Activated T-cell treated with anti-CD3 and anti-CD28 coated beads, Interleukin-2, amount 50 U/mL, for 4 hours (primary cell): ENCODE measurements at regions not wholly inside any gene's neighbourhood (a gene's known extent, or its start where the extent isn't known, plus 50 kb on each side); places are given as distances from the start of the nearest gene placed in this dataset.

Experiments used
- ATAC-seq, 2 donors: fragments of 200-7000 bp; cut with Tn5 transposase; one replicate each; pipeline ENCODE4 v1.10.0; 2021
- DNase-seq: peaks from one replicate; pipeline ENCODE4 v3.0.0-alpha.2; 2020
- H3K27me3 Mint-ChIP-seq: one replicate; pipeline ENCODE4 v1.8.0; 2021; ENCODE audit warnings: low read depth, mixed read lengths
- H3K36me3 Mint-ChIP-seq: one replicate; pipeline ENCODE4 v1.8.0; 2022; ENCODE audit warnings: mixed read lengths; ENCODE audit not compliant: insufficient read depth
- H3K4me1 Mint-ChIP-seq: one replicate; pipeline ENCODE4 v1.8.0; 2021; ENCODE audit warnings: low read depth, mixed read lengths
- H3K4me3 Mint-ChIP-seq: one replicate; pipeline ENCODE4 v1.8.0; 2021; ENCODE audit warnings: mild to moderate bottlenecking, moderate library complexity, mixed read lengths
- H3K9me3 Mint-ChIP-seq: one replicate; pipeline ENCODE4 v1.8.0; 2021; ENCODE audit warnings: mixed read lengths

- no peaks in the 10 kb centered on the region for H3K27me3 Mint-ChIP-seq
- no peak for DNase-seq
- no peaks in the 10 kb centered on the region for H3K9me3 Mint-ChIP-seq
- no peaks in the 10 kb centered on the region for H3K4me1 Mint-ChIP-seq
- no peaks in the 10 kb centered on the region for H3K36me3 Mint-ChIP-seq
- no peak for ATAC-seq
- no peak overlapping the region for H3K4me3 Mint-ChIP-seq
These were observed 190.9 kb upstream of the FOXA2 start for GRCh38 chr20:22775256-22775655.

GRCh38 chr20:22775671-22776139, 191.3 kb upstream of the FOXA2 start:
- no peaks in the 10 kb centered on the region for H3K9me3 Mint-ChIP-seq
- DNase-seq = no peak
- no peak for ATAC-seq
- no peaks in the 10 kb centered on the region for H3K36me3 Mint-ChIP-seq
- H3K27me3 Mint-ChIP-seq = no peaks in the 10 kb centered on the region
- no peaks in the 10 kb centered on the region for H3K4me1 Mint-ChIP-seq
- no peak overlapping the region for H3K4me3 Mint-ChIP-seq

GRCh38 chr20:22776369-22776768, 192.0 kb upstream of the FOXA2 start:
- Mint-ChIP-seq H3K27me3 (no peaks in the 10 kb centered on the region), H3K4me1 (no peaks in the 10 kb centered on the region), H3K4me3 (no peak overlapping the region), H3K9me3 (no peaks in the 10 kb centered on the region), H3K36me3 (no peaks in the 10 kb centered on the region)
- no peak for DNase-seq
- ATAC-seq = no peak

GRCh38 chr20:22779878-22780277, 195.5 kb upstream of the FOXA2 start:
- H3K4me3 Mint-ChIP-seq = no peak overlapping the region
- no peaks in the 10 kb centered on the region for H3K27me3 Mint-ChIP-seq
- H3K9me3 Mint-ChIP-seq = no peaks in the 10 kb centered on the region
- DNase-seq = no peak
- H3K4me1 Mint-ChIP-seq = no peaks in the 10 kb centered on the region
- ATAC-seq = no peak
- no peaks in the 10 kb centered on the region for H3K36me3 Mint-ChIP-seq

- H3K27me3 Mint-ChIP-seq = no peaks in the 10 kb centered on the region
- no peak overlapping the region for H3K4me3 Mint-ChIP-seq
These were observed 197.5 kb upstream of the FOXA2 start for GRCh38 chr20:22781869-22782268.

GRCh38 chr20:22789676-22790075, 205.3 kb upstream of the FOXA2 start:
- no peaks in the 10 kb centered on the region for H3K4me1 Mint-ChIP-seq
- ATAC-seq = no peak
- no peak overlapping the region for H3K4me3 Mint-ChIP-seq
- H3K27me3 Mint-ChIP-seq = peaks cover 5% of the 10 kb centered on the region
- peaks cover 3% of the 10 kb centered on the region for H3K9me3 Mint-ChIP-seq
- H3K36me3 Mint-ChIP-seq = no peaks in the 10 kb centered on the region
- DNase-seq = no peak

More at GRCh38 chr20:22781869-22782268, 197.5 kb upstream of the FOXA2 start:
- no peaks in the 10 kb centered on the region for H3K4me1 Mint-ChIP-seq
- no peaks in the 10 kb centered on the region for H3K36me3 Mint-ChIP-seq
- no peak for DNase-seq
- H3K9me3 Mint-ChIP-seq = no peaks in the 10 kb centered on the region
- no peak for ATAC-seq

GRCh38 chr20:22791396-22791795, 207.0 kb upstream of the FOXA2 start:
- H3K36me3 Mint-ChIP-seq = no peaks in the 10 kb centered on the region
- ATAC-seq (no peak), DNase-seq (no peak)
- H3K4me1 Mint-ChIP-seq = no peaks in the 10 kb centered on the region
- H3K27me3 Mint-ChIP-seq = peaks cover 5% of the 10 kb centered on the region
- no peak overlapping the region for H3K4me3 Mint-ChIP-seq
- peaks cover 7% of the 10 kb centered on the region for H3K9me3 Mint-ChIP-seq

GRCh38 chr20:22791877-22792525, 207.6 kb upstream of the FOXA2 start:
- Mint-ChIP-seq H3K9me3 (peaks cover 7% of the 10 kb centered on the region), H3K36me3 (no peaks in the 10 kb centered on the region), H3K4me1 (no peaks in the 10 kb centered on the region), H3K27me3 (peaks cover 5% of the 10 kb centered on the region), H3K4me3 (no peak overlapping the region)
- ATAC-seq (no peak), DNase-seq (no peak)

GRCh38 chr20:22794200-22794599, 209.8 kb upstream of the FOXA2 start:
- H3K4me1 Mint-ChIP-seq = no peaks in the 10 kb centered on the region
- no peak overlapping the region for H3K4me3 Mint-ChIP-seq
- peaks cover 7% of the 10 kb centered on the region for H3K9me3 Mint-ChIP-seq
- DNase-seq (no peak), ATAC-seq (no peak)
- peaks cover 5% of the 10 kb centered on the region for H3K27me3 Mint-ChIP-seq
- no peaks in the 10 kb centered on the region for H3K36me3 Mint-ChIP-seq

GRCh38 chr20:22795433-22795832, 211.1 kb upstream of the FOXA2 start:
- DNase-seq = no peak
- ATAC-seq = no peak
- no peaks in the 10 kb centered on the region for H3K4me1 Mint-ChIP-seq
- no peak overlapping the region for H3K4me3 Mint-ChIP-seq
- no peaks in the 10 kb centered on the region for H3K36me3 Mint-ChIP-seq
- H3K9me3 Mint-ChIP-seq = peaks cover 7% of the 10 kb centered on the region
- peaks cover 3% of the 10 kb centered on the region for H3K27me3 Mint-ChIP-seq

GRCh38 chr20:22795871-22796270, 211.5 kb upstream of the FOXA2 start:
- DNase-seq = no peak
- Mint-ChIP-seq H3K27me3 (peaks cover 3% of the 10 kb centered on the region), H3K4me1 (no peaks in the 10 kb centered on the region), H3K9me3 (peaks cover 7% of the 10 kb centered on the region), H3K4me3 (no peak overlapping the region), H3K36me3 (no peaks in the 10 kb centered on the region)
- ATAC-seq = no peak

GRCh38 chr20:22796469-22797077, 212.2 kb upstream of the FOXA2 start:
- Mint-ChIP-seq H3K9me3 (peaks cover 5% of the 10 kb centered on the region), H3K36me3 (no peaks in the 10 kb centered on the region), H3K4me1 (no peaks in the 10 kb centered on the region), H3K4me3 (no peak overlapping the region), H3K27me3 (peaks cover 3% of the 10 kb centered on the region)
- ATAC-seq (no peak), DNase-seq (no peak)

GRCh38 chr20:22797103-22797502, 212.7 kb upstream of the FOXA2 start:
- no peaks in the 10 kb centered on the region for H3K36me3 Mint-ChIP-seq
- no peaks in the 10 kb centered on the region for H3K4me1 Mint-ChIP-seq
- peaks cover 1% of the 10 kb centered on the region for H3K27me3 Mint-ChIP-seq
- DNase-seq (no peak), ATAC-seq (no peak)
- H3K4me3 Mint-ChIP-seq = no peak overlapping the region
- peaks cover 4% of the 10 kb centered on the region for H3K9me3 Mint-ChIP-seq

- peaks cover 4% of the 10 kb centered on the region for H3K9me3 Mint-ChIP-seq
- DNase-seq = no peak
- H3K4me1 Mint-ChIP-seq = no peaks in the 10 kb centered on the region
- H3K27me3 Mint-ChIP-seq = no peaks in the 10 kb centered on the region
- ATAC-seq = no peak
- no peak overlapping the region for H3K4me3 Mint-ChIP-seq
- H3K36me3 Mint-ChIP-seq = no peaks in the 10 kb centered on the region
These were observed 215.3 kb upstream of the FOXA2 start for GRCh38 chr20:22799687-22800086.

GRCh38 chr20:22800129-22800528, 215.8 kb upstream of the FOXA2 start:
- no peak for DNase-seq
- Mint-ChIP-seq H3K36me3 (no peaks in the 10 kb centered on the region), H3K27me3 (no peaks in the 10 kb centered on the region), H3K4me1 (no peaks in the 10 kb centered on the region), H3K9me3 (peaks cover 4% of the 10 kb centered on the region), H3K4me3 (no peak overlapping the region)
- ATAC-seq = no peak
